ENCODE measurements at regions not wholly inside any gene's neighbourhood (a gene's known extent, or its start where the extent isn't known, plus 50 kb on each side); places are given as distances from the start of the nearest gene placed in this dataset.

GRCh38 chr14:97177635-97178034 lies 380.5 kb downstream of the VRK1 start:
- H3K4me3 ChIP-seq = no peak overlapping the region
- intact Hi-C loops (cut with DNase I; ENCODE audit: low total_unique reads) = no loop called here

GRCh38 chr14:97178781-97179180 lies 381.6 kb downstream of the VRK1 start:
- no peak overlapping the region for H3K4me3 ChIP-seq
- TF ChIP-seq CTCF (IDR thresholded peaks at IDR 0.05) = no peak
- no peaks in the 10 kb centered on the region for H3K36me3 ChIP-seq
- H3K27ac ChIP-seq = no peak overlapping the region
- no peaks in the 10 kb centered on the region for H3K27me3 ChIP-seq
- intact Hi-C loops (cut with DNase I; ENCODE audit: low total_unique reads) = no loop called here
- no peak for DNase-seq
- no peaks in the 10 kb centered on the region for H3K4me1 ChIP-seq
- H3K9me3 ChIP-seq = no peaks in the 10 kb centered on the region

More at GRCh38 chr14:97177635-97178034, 380.5 kb downstream of the VRK1 start:
- no peak for TF ChIP-seq CTCF (IDR thresholded peaks at IDR 0.05)
- Histone ChIP-seq H3K27ac (no peak overlapping the region), H3K27me3 (no peaks in the 10 kb centered on the region), H3K9me3 (no peaks in the 10 kb centered on the region), H3K4me1 (no peaks in the 10 kb centered on the region), H3K36me3 (no peaks in the 10 kb centered on the region)
- DNase-seq = no peak

- H3K9me3 ChIP-seq = no peaks in the 10 kb centered on the region
- no peak for DNase-seq
- H3K4me3 ChIP-seq = no peak overlapping the region
- no peak for TF ChIP-seq CTCF (IDR thresholded peaks at IDR 0.05)
- no peaks in the 10 kb centered on the region for H3K36me3 ChIP-seq
- no peaks in the 10 kb centered on the region for H3K4me1 ChIP-seq
- H3K27me3 ChIP-seq = no peaks in the 10 kb centered on the region
- intact Hi-C loops (cut with DNase I; ENCODE audit: low total_unique reads) = no loop called here
- H3K27ac ChIP-seq = no peak overlapping the region
Measured at GRCh38 chr14:97179573-97179972, 382.4 kb downstream of the VRK1 start.

- Histone ChIP-seq H3K36me3 (no peaks in the 10 kb centered on the region), H3K9me3 (no peaks in the 10 kb centered on the region), H3K27ac (no peak overlapping the region), H3K27me3 (no peaks in the 10 kb centered on the region), H3K4me1 (no peaks in the 10 kb centered on the region), H3K4me3 (no peak overlapping the region)
- no peak for TF ChIP-seq CTCF (IDR thresholded peaks at IDR 0.05)
- intact Hi-C loops (cut with DNase I; ENCODE audit: low total_unique reads) = no loop called here
- no peak for DNase-seq
Measured at GRCh38 chr14:97180304-97181200, 383.4 kb downstream of the VRK1 start.

- H3K4me1 ChIP-seq = no peaks in the 10 kb centered on the region
Measured at GRCh38 chr14:97185186-97185585, 388.0 kb downstream of the VRK1 start.

More at GRCh38 chr14:97185186-97185585, 388.0 kb downstream of the VRK1 start:
- TF ChIP-seq CTCF (IDR thresholded peaks at IDR 0.05) = no peak
- Histone ChIP-seq H3K4me3 (no peak overlapping the region), H3K9me3 (no peaks in the 10 kb centered on the region), H3K36me3 (no peaks in the 10 kb centered on the region), H3K27ac (no peak overlapping the region), H3K27me3 (no peaks in the 10 kb centered on the region)
- intact Hi-C loops (cut with DNase I; ENCODE audit: low total_unique reads) = no loop called here
- no peak for DNase-seq
